A673 (cell line): ENCODE measurements at regions not wholly inside any gene's neighbourhood (a gene's known extent, or its start where the extent isn't known, plus 50 kb on each side); places are given as distances from the start of the nearest gene placed in this dataset.

ENCODE experiments used
- CTCF ChIP-seq: fragments of 300-800, 200-600 bp; sonication (generic); conservative IDR thresholded peaks from 2 replicates; pipeline ENCODE4 v1.5.1; 2017; ENCODE audit warnings: low read depth, mild to moderate bottlenecking, antibody characterized with exemption, low read length, moderate library complexity, mixed read lengths
- EZH2 ChIP-seq: fragments of 200-600 bp; sonication (generic); IDR thresholded peaks from 2 replicates; pipeline ENCODE4 v1.6.1; 2017; ENCODE audit warnings: borderline replicate concordance, low read depth, mild to moderate bottlenecking, mixed read lengths, antibody characterized with exemption, low read length; ENCODE audit not compliant: poor library complexity, severe bottlenecking

- no peak for TF ChIP-seq CTCF
- no peak for TF ChIP-seq EZH2
These were observed 102.2 kb upstream of the GPR26 start for GRCh38 chr10:123563994-123564393.
